HepG2 (cell line): ENCODE measurements at regions not wholly inside any gene's neighbourhood (a gene's known extent, or its start where the extent isn't known, plus 50 kb on each side); places are given as distances from the start of the nearest gene placed in this dataset.

Experiments
- ATAC-seq: fragments of 200-7000 bp; cut with Tn5 transposase; 3 replicates; pipeline ENCODE4 v1.9.1; 2020; ENCODE audit warnings: mild to moderate bottlenecking, moderate library complexity
- BruUV-seq: library from RNA; stranded (reverse); fragments of 400-500 nt; replicated peaks from 2 replicates; lab custom pipeline; 2021; lab: Mats Ljungman, UMichigan
- CTCF ChIA-PET: fragments of 300-600 bp; formaldehyde crosslinking; extraction: SDS; loops from one replicate; lab custom pipeline; 2021; ENCODE audit warnings: low total read pairs, inconsistent platforms, low intra/inter-chr PET ratio; lab: Yijun Ruan, JAX
- POLR2A ChIA-PET: fragments of 350-600 bp; sonication (Branson Sonifier 250); formaldehyde crosslinking; loops from one replicate; lab custom pipeline; 2020; ENCODE audit warnings: antibody characterized with exemption, inconsistent platforms; lab: Yijun Ruan, JAX
- DNase-seq: peaks from one replicate; pipeline ENCODE4 v3.0.0-alpha.2; 2015; ENCODE audit warnings: low spot score
- FAIRE-seq: peaks from 3 replicates; lab custom pipeline; 2011; peaks lifted over from hg19 to GRCh38; lab: Jason Lieb, UNC
- H2AFZ ChIP-seq: one replicate; pipeline ENCODE4 v1.6.1; 2011; ENCODE audit warnings: low read length, inconsistent platforms
- H3K27ac ChIP-seq: fragments of 300-600 bp; 3 replicates; pipeline ENCODE4 v1.8.0; 2011; ENCODE audit warnings: mixed run types, mild to moderate bottlenecking, mixed read lengths, low read length, inconsistent platforms; ENCODE audit not compliant: insufficient read depth; ENCODE audit errors: extremely low read length
- H3K27me3 ChIP-seq, 2 experiments: fragments of 200-600 bp in 1 of 2; 2 replicates in 1 of 2; 3 replicates in 1 of 2; pipeline versions ENCODE4 v1.6.0 to v1.8.0; 2011; ENCODE audit warnings: low read length in 2 of 2, mild to moderate bottlenecking in 2 of 2, moderate library complexity in 2 of 2, inconsistent platforms in 1 of 2; ENCODE audit not compliant: insufficient read depth in 2 of 2, control insufficient read depth in 1 of 2
- H3K36me3 ChIP-seq, 2 experiments: fragments of 200-600 bp in 1 of 2; replicated peaks in 1 of 2; 2 replicates in 1 of 2; 3 replicates in 1 of 2; pipeline versions ENCODE4 v1.5.1 to v1.8.0; 2011; ENCODE audit warnings: low read length in 2 of 2, inconsistent platforms in 1 of 2; ENCODE audit not compliant: insufficient read depth in 2 of 2, control insufficient read depth in 1 of 2
- H3K4me1 ChIP-seq: 2 replicates; pipeline ENCODE4 v1.5.1; 2012; ENCODE audit warnings: low read length, inconsistent platforms; ENCODE audit not compliant: insufficient read depth
- H3K4me2 ChIP-seq: 2 replicates; pipeline ENCODE4 v1.6.0; 2011; ENCODE audit warnings: low read depth, low read length, inconsistent platforms
- H3K4me3 ChIP-seq, 3 experiments: fragments of 200-600 bp in 1 of 3; sonication (generic), shearing (Covaris generic) in 1 of 3; replicated peaks in 1 of 3; 2 replicates each; pipeline ENCODE4 v1.5.1; 2011 to 2016; ENCODE audit warnings: low read length in 3 of 3, inconsistent platforms in 2 of 3, low read depth in 2 of 3, mild to moderate bottlenecking in 2 of 3, control low read depth in 1 of 3, mixed read lengths in 1 of 3; ENCODE audit not compliant: insufficient read depth in 1 of 3
- H3K79me2 ChIP-seq: one replicate; pipeline ENCODE4 v1.6.1; 2011; ENCODE audit warnings: low read length, inconsistent platforms; ENCODE audit not compliant: insufficient read depth
- H3K9ac ChIP-seq: 2 replicates; pipeline ENCODE4 v1.6.0; 2011; ENCODE audit warnings: mild to moderate bottlenecking, low read depth, low read length, inconsistent platforms; ENCODE audit not compliant: insufficient read depth
- H3K9me3 ChIP-seq: 2 replicates; pipeline ENCODE4 v1.5.1; 2012; ENCODE audit warnings: mild to moderate bottlenecking, low read length
- H4K20me1 ChIP-seq: 2 replicates; pipeline ENCODE4 v1.6.0; 2011; ENCODE audit warnings: inconsistent platforms, mild to moderate bottlenecking, low read length, moderate library complexity; ENCODE audit not compliant: insufficient read depth
- CEBPB ChIP-seq: IDR thresholded peaks from 2 replicates; pipeline ENCODE4 v1.6.1; 2011; ENCODE audit warnings: low read depth, low read length, improper control_type of control experiment, borderline replicate concordance
- HOXA9 ChIP-seq: sonication (generic); formaldehyde crosslinking; IDR thresholded peaks from 2 replicates; pipeline ENCODE4 v1.8.1; 2022; ENCODE audit warnings: missing genetic modification reagents, mild to moderate bottlenecking, moderate library complexity, borderline replicate concordance
- ISL2 ChIP-seq: sonication (generic); formaldehyde crosslinking; IDR thresholded peaks from 2 replicates; pipeline ENCODE4 v1.5.0; 2020; ENCODE audit warnings: missing genetic modification reagents
- KAT7 ChIP-seq: IDR thresholded peaks from 2 replicates; pipeline ENCODE4 v1.6.1; 2018; ENCODE audit warnings: borderline replicate concordance, missing compliant biosample characterization
- KMT2A ChIP-seq: sonication (generic); formaldehyde crosslinking; IDR thresholded peaks from 2 replicates; pipeline ENCODE4 v1.4.0; 2020; ENCODE audit warnings: missing genetic modification reagents
- MEIS2 ChIP-seq: sonication (generic); formaldehyde crosslinking; IDR thresholded peaks from 2 replicates; pipeline ENCODE4 v1.9.0; 2021; ENCODE audit warnings: mild to moderate bottlenecking, missing genetic modification reagents
- MYNN ChIP-seq: sonication (generic); formaldehyde crosslinking; IDR thresholded peaks from 2 replicates; pipeline ENCODE4 v1.4.0; 2020; ENCODE audit warnings: mild to moderate bottlenecking, low read depth, missing genetic modification reagents
- TEAD3 ChIP-seq: optimal IDR thresholded peaks from 2 replicates; pipeline ENCODE3; 2016; ENCODE audit warnings: borderline replicate concordance
- THAP11 ChIP-seq: IDR thresholded peaks from 2 replicates; pipeline ENCODE4 v1.6.1; 2016; ENCODE audit warnings: missing biosample characterization, missing genetic modification reagents
- ZFYVE20 ChIP-seq: sonication (generic); formaldehyde crosslinking; IDR thresholded peaks from 2 replicates; pipeline ENCODE4 v1.8.0; 2023; ENCODE audit warnings: low read depth, mild to moderate bottlenecking, moderate library complexity, missing genetic modification reagents, borderline replicate concordance
- ZNF235 ChIP-seq: sonication (generic); formaldehyde crosslinking; IDR thresholded peaks from 2 replicates; pipeline ENCODE4 v1.8.1; 2023; ENCODE audit warnings: mild to moderate bottlenecking, missing genetic modification reagents, borderline replicate concordance
- ZNF317 ChIP-seq: sonication (generic); formaldehyde crosslinking; IDR thresholded peaks from 2 replicates; pipeline ENCODE4 v1.5.0; 2020; ENCODE audit warnings: mild to moderate bottlenecking, missing genetic modification reagents
- ZNF501 ChIP-seq: sonication (generic); formaldehyde crosslinking; IDR thresholded peaks from 2 replicates; pipeline ENCODE4 v1.5.1; 2020; ENCODE audit warnings: mild to moderate bottlenecking, moderate library complexity, missing genetic modification reagents
- WGBS: methylation state at CpG from one replicate; pipeline ENCODE4 v1.1.6; 2017; ENCODE audit warnings: low lambda C conversion rate; 5-methylcytosine and 5-hydroxymethylcytosine counted together
- in situ Hi-C: cut with HindIII; loops from 2 replicates; pipeline ENCODE4 v1.10.0; 2017; ENCODE audit warnings: low pct_unique_long_range_greater_than_20kb; ENCODE audit not compliant: extremely low pct_ligation_motif_present
- intact Hi-C: fragments of 100-400 bp; cut with micrococcal nuclease; formaldehyde crosslinking; loops from one replicate; pipeline ENCODE4 v1.10.0; 2022; ENCODE audit not compliant: unreplicated experiment
- TF ChIP-seq, protein P1 (sequence below): sonication (generic); formaldehyde crosslinking; IDR thresholded peaks from 2 replicates; pipeline ENCODE4 v1.4.0; 2020; ENCODE audit warnings: mild to moderate bottlenecking, missing genetic modification reagents
- TF ChIP-seq, protein P2 (sequence below): fragments of 450-650 bp; IDR thresholded peaks from 2 replicates; pipeline ENCODE4 v1.6.1; 2017; ENCODE audit warnings: mild to moderate bottlenecking
- TF ChIP-seq, protein P3 (sequence below): sonication (generic); formaldehyde crosslinking; IDR thresholded peaks from 2 replicates; pipeline ENCODE4 v1.4.0; 2020; ENCODE audit warnings: mild to moderate bottlenecking, missing genetic modification reagents
- TF ChIP-seq, protein P4 (sequence below): sonication (generic); formaldehyde crosslinking; conservative IDR thresholded peaks from 2 replicates; pipeline ENCODE4 v1.8.0; 2022; ENCODE audit warnings: missing genetic modification reagents

DNA sequence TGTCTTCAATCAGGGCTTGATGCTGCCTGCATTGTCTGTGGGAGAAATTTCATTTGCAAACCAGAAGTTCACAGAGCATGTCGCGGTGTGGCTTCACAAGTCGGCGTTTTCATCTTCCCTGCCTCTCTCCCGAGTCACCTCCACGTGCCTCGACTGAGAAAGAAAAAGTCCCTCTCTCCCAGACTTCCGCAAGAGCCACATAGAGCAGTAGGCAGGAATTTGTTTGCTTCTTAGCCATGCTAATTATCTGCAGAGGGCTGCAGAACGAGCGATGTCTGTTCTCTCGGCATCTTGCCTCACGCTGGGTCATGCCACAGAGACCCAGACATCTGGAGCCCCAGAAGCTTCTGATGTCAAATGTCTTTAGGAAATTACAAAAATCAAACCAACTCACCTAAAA lies 272.2 kb downstream of the TCF7L2 start (continued):
- TF ChIP-seq ZNF317 (CRISPR knock-in tag): no peak

DNA sequence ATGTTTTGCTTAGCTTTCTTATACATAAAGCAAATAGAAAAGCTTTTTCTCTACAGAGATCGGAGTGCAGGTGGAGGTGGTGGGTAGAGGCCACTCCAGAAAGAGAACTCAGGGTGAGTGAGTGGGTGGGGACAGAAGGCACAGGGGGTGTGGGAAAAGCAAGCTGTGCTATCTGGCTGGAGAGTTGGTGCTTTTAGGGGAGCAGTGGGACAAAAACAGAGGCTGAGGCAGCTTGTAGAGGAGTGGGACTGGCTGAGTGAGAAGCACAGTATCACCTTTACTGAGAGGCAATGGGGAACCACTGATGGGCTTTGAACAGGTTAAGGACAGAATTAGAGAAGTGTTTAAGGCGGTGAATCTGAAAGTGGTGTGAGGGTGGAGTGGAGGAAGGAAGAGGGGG lies 275.3 kb downstream of the TCF7L2 start:
- Histone ChIP-seq H3K4me2 (no peak overlapping the region), H3K79me2 (no peaks in the 10 kb centered on the region), H3K27ac (no peak overlapping the region), H3K36me3 (no peaks in the 10 kb centered on the region), H3K27me3 (peaks cover 0 to 46% of the 10 kb centered on the region in 2 experiments; a peak in 3 of 5 replicates), H3K9me3 (no peaks in the 10 kb centered on the region), H3K9ac (no peak overlapping the region), H3K4me3 (no peak overlapping the region), H2AFZ (no peak overlapping the region), H4K20me1 (no peaks in the 10 kb centered on the region), H3K4me1 (no peaks in the 10 kb centered on the region)
- in situ Hi-C loops: no loop called here
- 33% methylated on average over 2 of the region's 2 CpGs for WGBS
- BruUV-seq: no TSS peak
- ATAC-seq: no peak
- FAIRE-seq: no peak
- DNase-seq: no peak
- POLR2A ChIA-PET: no interaction called here
- CTCF ChIA-PET: no interaction called here
- intact Hi-C loops: no loop called here
- TF ChIP-seq, protein P1, sequence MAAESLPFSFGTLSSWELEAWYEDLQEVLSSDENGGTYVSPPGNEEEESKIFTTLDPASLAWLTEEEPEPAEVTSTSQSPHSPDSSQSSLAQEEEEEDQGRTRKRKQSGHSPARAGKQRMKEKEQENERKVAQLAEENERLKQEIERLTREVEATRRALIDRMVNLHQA (CRISPR knock-in tag): no peak
- TF ChIP-seq ZNF501 (no peak), HOXA9 (CRISPR knock-in tag) (no peak), CEBPB (no peak), ZFYVE20 (CRISPR knock-in tag) (no peak), ZNF235 (CRISPR knock-in tag) (no peak), MYNN (CRISPR knock-in tag) (no peak), ISL2 (CRISPR knock-in tag) (no peak), KMT2A (CRISPR knock-in tag) (no peak), KAT7 (CRISPR knock-in tag) (no peak), TEAD3 (CRISPR knock-in tag) (no peak), MEIS2 (CRISPR knock-in tag) (no peak), THAP11 (CRISPR knock-in tag) (no peak)
- TF ChIP-seq, protein P2, sequence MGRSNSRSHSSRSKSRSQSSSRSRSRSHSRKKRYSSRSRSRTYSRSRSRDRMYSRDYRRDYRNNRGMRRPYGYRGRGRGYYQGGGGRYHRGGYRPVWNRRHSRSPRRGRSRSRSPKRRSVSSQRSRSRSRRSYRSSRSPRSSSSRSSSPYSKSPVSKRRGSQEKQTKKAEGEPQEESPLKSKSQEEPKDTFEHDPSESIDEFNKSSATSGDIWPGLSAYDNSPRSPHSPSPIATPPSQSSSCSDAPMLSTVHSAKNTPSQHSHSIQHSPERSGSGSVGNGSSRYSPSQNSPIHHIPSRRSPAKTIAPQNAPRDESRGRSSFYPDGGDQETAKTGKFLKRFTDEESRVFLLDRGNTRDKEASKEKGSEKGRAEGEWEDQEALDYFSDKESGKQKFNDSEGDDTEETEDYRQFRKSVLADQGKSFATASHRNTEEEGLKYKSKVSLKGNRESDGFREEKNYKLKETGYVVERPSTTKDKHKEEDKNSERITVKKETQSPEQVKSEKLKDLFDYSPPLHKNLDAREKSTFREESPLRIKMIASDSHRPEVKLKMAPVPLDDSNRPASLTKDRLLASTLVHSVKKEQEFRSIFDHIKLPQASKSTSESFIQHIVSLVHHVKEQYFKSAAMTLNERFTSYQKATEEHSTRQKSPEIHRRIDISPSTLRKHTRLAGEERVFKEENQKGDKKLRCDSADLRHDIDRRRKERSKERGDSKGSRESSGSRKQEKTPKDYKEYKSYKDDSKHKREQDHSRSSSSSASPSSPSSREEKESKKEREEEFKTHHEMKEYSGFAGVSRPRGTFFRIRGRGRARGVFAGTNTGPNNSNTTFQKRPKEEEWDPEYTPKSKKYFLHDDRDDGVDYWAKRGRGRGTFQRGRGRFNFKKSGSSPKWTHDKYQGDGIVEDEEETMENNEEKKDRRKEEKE: no peak
- TF ChIP-seq, protein P3, sequence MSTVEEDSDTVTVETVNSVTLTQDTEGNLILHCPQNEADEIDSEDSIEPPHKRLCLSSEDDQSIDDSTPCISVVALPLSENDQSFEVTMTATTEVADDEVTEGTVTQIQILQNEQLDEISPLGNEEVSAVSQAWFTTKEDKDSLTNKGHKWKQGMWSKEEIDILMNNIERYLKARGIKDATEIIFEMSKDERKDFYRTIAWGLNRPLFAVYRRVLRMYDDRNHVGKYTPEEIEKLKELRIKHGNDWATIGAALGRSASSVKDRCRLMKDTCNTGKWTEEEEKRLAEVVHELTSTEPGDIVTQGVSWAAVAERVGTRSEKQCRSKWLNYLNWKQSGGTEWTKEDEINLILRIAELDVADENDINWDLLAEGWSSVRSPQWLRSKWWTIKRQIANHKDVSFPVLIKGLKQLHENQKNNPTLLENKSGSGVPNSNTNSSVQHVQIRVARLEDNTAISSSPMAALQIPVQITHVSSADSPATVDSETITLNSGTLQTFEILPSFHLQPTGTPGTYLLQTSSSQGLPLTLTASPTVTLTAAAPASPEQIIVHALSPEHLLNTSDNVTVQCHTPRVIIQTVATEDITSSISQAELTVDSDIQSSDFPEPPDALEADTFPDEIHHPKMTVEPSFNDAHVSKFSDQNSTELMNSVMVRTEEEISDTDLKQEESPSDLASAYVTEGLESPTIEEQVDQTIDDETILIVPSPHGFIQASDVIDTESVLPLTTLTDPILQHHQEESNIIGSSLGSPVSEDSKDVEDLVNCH: no peak
- TF ChIP-seq, protein P4, sequence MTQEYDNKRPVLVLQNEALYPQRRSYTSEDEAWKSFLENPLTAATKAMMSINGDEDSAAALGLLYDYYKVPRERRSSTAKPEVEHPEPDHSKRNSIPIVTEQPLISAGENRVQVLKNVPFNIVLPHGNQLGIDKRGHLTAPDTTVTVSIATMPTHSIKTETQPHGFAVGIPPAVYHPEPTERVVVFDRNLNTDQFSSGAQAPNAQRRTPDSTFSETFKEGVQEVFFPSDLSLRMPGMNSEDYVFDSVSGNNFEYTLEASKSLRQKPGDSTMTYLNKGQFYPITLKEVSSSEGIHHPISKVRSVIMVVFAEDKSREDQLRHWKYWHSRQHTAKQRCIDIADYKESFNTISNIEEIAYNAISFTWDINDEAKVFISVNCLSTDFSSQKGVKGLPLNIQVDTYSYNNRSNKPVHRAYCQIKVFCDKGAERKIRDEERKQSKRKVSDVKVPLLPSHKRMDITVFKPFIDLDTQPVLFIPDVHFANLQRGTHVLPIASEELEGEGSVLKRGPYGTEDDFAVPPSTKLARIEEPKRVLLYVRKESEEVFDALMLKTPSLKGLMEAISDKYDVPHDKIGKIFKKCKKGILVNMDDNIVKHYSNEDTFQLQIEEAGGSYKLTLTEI (CRISPR knock-in tag): no peak
